ENCODE measurements at regions not wholly inside any gene's neighbourhood (a gene's known extent, or its start where the extent isn't known, plus 50 kb on each side); places are given as distances from the start of the nearest gene placed in this dataset.

- Histone ChIP-seq H3K27me3 (no peaks in the 10 kb centered on the region), H3K4me1 (no peaks in the 10 kb centered on the region), H3K36me3 (no peaks in the 10 kb centered on the region), H3K27ac (no peak overlapping the region), H3K4me3 (no peak overlapping the region), H3K9me3 (peaks cover 0 to 5% (median 0%) of the 10 kb centered on the region in 4 donors)
- TF ChIP-seq CTCF (IDR thresholded peaks at IDR 0.05) (no peak), POLR2AphosphoS5 (IDR thresholded peaks at IDR 0.05) (no peak), EP300 (IDR thresholded peaks at IDR 0.05) (no peak), POLR2A (IDR thresholded peaks at IDR 0.05) (no peak)
- DNase-seq, result no peak
- intact Hi-C loops (cut with DNase I), result no loop called here
- 63 to 75% methylated on average over 5 of the region's 5 CpGs for WGBS, 2 donors
These were observed 346.7 kb downstream of the TRIML1 start for GRCh38 chr4:188485906-188486305.

GRCh38 chr4:188492886-188493285 is 353.6 kb downstream of the TRIML1 start:
- no peak for DNase-seq
- no peaks in the 10 kb centered on the region for H3K27me3 ChIP-seq
- 69 to 72% methylated on average over 6 of the region's 6 CpGs for WGBS, 2 donors
- TF ChIP-seq POLR2AphosphoS5 (IDR thresholded peaks at IDR 0.05) (no peak), EP300 (IDR thresholded peaks at IDR 0.05) (no peak), POLR2A (IDR thresholded peaks at IDR 0.05) (no peak), CTCF (IDR thresholded peaks at IDR 0.05) (no peak)
- peaks cover 0 to 11% (median 2%) of the 10 kb centered on the region in 4 donors for H3K9me3 ChIP-seq
- no peak overlapping the region for H3K27ac ChIP-seq
- H3K4me1 ChIP-seq, result no peaks in the 10 kb centered on the region
- no peak overlapping the region for H3K4me3 ChIP-seq
- no peaks in the 10 kb centered on the region for H3K36me3 ChIP-seq
- intact Hi-C loops (cut with DNase I), result no loop called here

GRCh38 chr4:188495169-188495568 is 355.9 kb downstream of the TRIML1 start:
- Histone ChIP-seq H3K27me3 (no peaks in the 10 kb centered on the region), H3K27ac (no peak overlapping the region), H3K4me3 (no peak overlapping the region), H3K4me1 (no peaks in the 10 kb centered on the region), H3K9me3 (peaks cover 0 to 9% (median 4%) of the 10 kb centered on the region in 4 donors), H3K36me3 (no peaks in the 10 kb centered on the region)
- no peak for DNase-seq
- 70 to 78% methylated on average over 2 of the region's 2 CpGs for WGBS, 2 donors
- intact Hi-C loops (cut with DNase I), result no loop called here
- TF ChIP-seq CTCF (IDR thresholded peaks at IDR 0.05), result no peak
- no peak for TF ChIP-seq POLR2AphosphoS5 (IDR thresholded peaks at IDR 0.05)
- no peak for TF ChIP-seq EP300 (IDR thresholded peaks at IDR 0.05)
- TF ChIP-seq POLR2A (IDR thresholded peaks at IDR 0.05), result no peak

GRCh38 chr4:188511431-188511830 is 372.2 kb downstream of the TRIML1 start:
- intact Hi-C loops (cut with DNase I), result no loop called here
- Histone ChIP-seq H3K27ac (no peak overlapping the region), H3K9me3 (no peaks in the 10 kb centered on the region), H3K36me3 (no peaks in the 10 kb centered on the region), H3K27me3 (no peaks in the 10 kb centered on the region), H3K4me1 (no peaks in the 10 kb centered on the region), H3K4me3 (no peak overlapping the region)
- TF ChIP-seq POLR2A (IDR thresholded peaks at IDR 0.05), result no peak
- no peak for TF ChIP-seq POLR2AphosphoS5 (IDR thresholded peaks at IDR 0.05)
- no peak for TF ChIP-seq EP300 (IDR thresholded peaks at IDR 0.05)
- no peak for TF ChIP-seq CTCF (IDR thresholded peaks at IDR 0.05)
- DNase-seq, result no peak

GRCh38 chr4:188532751-188533150 is 393.5 kb downstream of the TRIML1 start:
- H3K27ac ChIP-seq, result no peak overlapping the region
- no peaks in the 10 kb centered on the region for H3K36me3 ChIP-seq
- H3K4me1 ChIP-seq, result no peaks in the 10 kb centered on the region
- no peak overlapping the region for H3K4me3 ChIP-seq
- 80 to 81% methylated on average over 10 of the region's 10 CpGs for WGBS, 2 donors
- DNase-seq, result no peak
- intact Hi-C loops (cut with DNase I), result no loop called here
- TF ChIP-seq POLR2A (IDR thresholded peaks at IDR 0.05) (no peak), POLR2AphosphoS5 (IDR thresholded peaks at IDR 0.05) (no peak), CTCF (IDR thresholded peaks at IDR 0.05) (no peak), EP300 (IDR thresholded peaks at IDR 0.05) (no peak)
- H3K27me3 ChIP-seq, result no peaks in the 10 kb centered on the region
- H3K9me3 ChIP-seq, result peaks cover 0 to 10% (median 0%) of the 10 kb centered on the region in 4 donors
